Activated naive CD4-positive, alpha-beta T cell treated with anti-CD3 and anti-CD28 coated beads for 36 hours (primary cell): ENCODE measurements at regions not wholly inside any gene's neighbourhood (a gene's known extent, or its start where the extent isn't known, plus 50 kb on each side); places are given as distances from the start of the nearest gene placed in this dataset.
A peak's percentile ranks its signal among the peaks of the same experiment; 100 is the strongest.

Experiments
- CTCF ChIA-PET: fragments of 350-600 bp; sonication (Branson Sonifier 250); formaldehyde crosslinking; loops from one replicate; lab custom pipeline; 2021; ENCODE audit warnings: antibody characterized with exemption; lab: Charles Lee
- DNase-seq: peaks from one replicate; pipeline ENCODE4 v3.0.0-alpha.2; 2020
- H3K27ac Mint-ChIP-seq: one replicate; pipeline ENCODE4 v1.8.0; 2021; ENCODE audit warnings: mild to moderate bottlenecking, mixed read lengths
- H3K27me3 Mint-ChIP-seq: one replicate; pipeline ENCODE4 v1.8.0; 2021; ENCODE audit warnings: low read depth, mixed read lengths
- H3K36me3 Mint-ChIP-seq: one replicate; pipeline ENCODE4 v1.8.0; 2021; ENCODE audit warnings: low read depth, mixed read lengths
- H3K4me1 Mint-ChIP-seq: one replicate; pipeline ENCODE4 v1.8.0; 2021; ENCODE audit warnings: low read depth, mixed read lengths
- H3K4me3 Mint-ChIP-seq: one replicate; pipeline ENCODE4 v1.8.0; 2021; ENCODE audit warnings: mild to moderate bottlenecking, moderate library complexity, mixed read lengths
- H3K9me3 Mint-ChIP-seq: one replicate; pipeline ENCODE4 v1.8.0; 2021; ENCODE audit warnings: mixed read lengths
- intact Hi-C: fragments of 100-400 bp; cut with micrococcal nuclease; formaldehyde crosslinking; loops from one replicate; pipeline ENCODE4 v1.15.1; 2023

DNA sequence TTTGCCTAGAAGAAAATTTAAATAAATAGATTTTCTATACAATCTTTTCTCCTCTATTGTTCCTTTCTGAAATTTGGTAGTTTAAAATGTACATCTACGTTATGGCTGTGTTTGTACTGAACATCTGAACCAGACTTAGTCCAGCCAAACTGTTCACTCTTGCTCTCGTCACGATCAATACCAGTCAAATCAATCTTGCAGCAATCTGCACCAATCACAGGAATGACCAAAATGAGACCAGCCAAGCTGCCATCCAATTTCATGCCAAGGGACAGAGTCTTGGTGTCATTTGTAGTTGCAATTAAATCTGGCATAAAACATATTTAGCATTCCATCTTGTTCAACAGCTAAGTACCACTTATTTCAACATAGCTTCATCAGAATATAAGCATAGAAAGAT is 156.6 kb downstream of the IRS2 start:
- DNase-seq = no peak
- CTCF ChIA-PET = no interaction called here
- peaks cover 5% of the 10 kb centered on the region for H3K9me3 Mint-ChIP-seq
- peaks cover 3% of the 10 kb centered on the region for H3K27me3 Mint-ChIP-seq
- intact Hi-C loops = no loop called here
- no peak overlapping the region for H3K4me3 Mint-ChIP-seq
- H3K4me1 Mint-ChIP-seq = no peaks in the 10 kb centered on the region
- no peaks in the 10 kb centered on the region for H3K36me3 Mint-ChIP-seq
- no peak overlapping the region for H3K27ac Mint-ChIP-seq

DNA sequence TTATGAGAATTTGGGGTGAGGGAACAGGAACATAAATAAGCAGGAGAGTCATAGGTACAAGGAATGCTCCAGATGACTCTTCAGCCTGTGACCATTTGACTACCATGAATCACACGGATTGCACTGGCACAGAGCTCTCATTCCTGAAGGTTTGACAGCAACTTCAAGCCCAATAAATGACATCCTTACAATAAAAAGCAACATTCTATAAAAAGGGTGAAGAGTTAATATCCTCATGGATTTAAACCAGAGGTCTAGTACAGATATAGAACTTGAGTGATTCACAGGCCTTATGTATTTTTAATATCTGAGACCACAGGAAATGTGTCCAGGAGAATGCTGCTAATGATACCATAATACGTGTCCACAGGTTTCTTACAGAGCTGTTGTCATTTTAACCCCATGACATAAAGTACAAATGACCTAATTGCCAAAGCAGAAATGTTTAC is 158.1 kb downstream of the IRS2 start:
- peaks cover 5% of the 10 kb centered on the region for H3K9me3 Mint-ChIP-seq
- CTCF ChIA-PET = no interaction called here
- intact Hi-C loops = no loop called here
- H3K27ac Mint-ChIP-seq = no peak overlapping the region
- no peak for DNase-seq
- H3K36me3 Mint-ChIP-seq = no peaks in the 10 kb centered on the region
- no peaks in the 10 kb centered on the region for H3K4me1 Mint-ChIP-seq
- H3K27me3 Mint-ChIP-seq = peaks cover 3% of the 10 kb centered on the region
- H3K4me3 Mint-ChIP-seq = no peak overlapping the region

DNA sequence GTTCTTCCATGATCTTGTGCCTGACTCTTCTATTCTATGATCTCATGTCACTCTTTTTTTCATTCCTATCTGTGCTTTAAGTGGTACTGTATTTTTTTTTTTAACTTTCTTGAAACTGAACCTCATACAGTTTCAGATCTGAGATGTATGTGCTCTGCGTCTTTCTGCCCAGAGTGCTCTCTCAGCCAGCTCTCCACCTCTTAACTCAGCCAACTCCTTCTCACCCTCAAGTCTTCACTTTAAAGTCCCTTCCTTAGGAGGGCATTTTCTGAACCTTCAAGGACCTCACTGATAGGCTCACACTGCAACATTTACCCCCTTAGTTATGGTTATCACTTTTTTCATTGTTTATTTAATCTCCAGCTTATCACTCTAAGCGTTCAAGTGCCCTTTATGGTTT is 158.7 kb downstream of the IRS2 start:
- no peak overlapping the region for H3K27ac Mint-ChIP-seq
- no peak for DNase-seq
- CTCF ChIA-PET = interaction anchor here (0.6 kb wide), 1 partner anchor 94 kb away, joined by 3 read pairs; no protein-coding TSS in a partner anchor
- H3K27me3 Mint-ChIP-seq = no peaks in the 10 kb centered on the region
- intact Hi-C loops = no loop called here
- no peaks in the 10 kb centered on the region for H3K36me3 Mint-ChIP-seq
- H3K9me3 Mint-ChIP-seq = peaks cover 3% of the 10 kb centered on the region
- H3K4me3 Mint-ChIP-seq = no peak overlapping the region
- no peaks in the 10 kb centered on the region for H3K4me1 Mint-ChIP-seq

DNA sequence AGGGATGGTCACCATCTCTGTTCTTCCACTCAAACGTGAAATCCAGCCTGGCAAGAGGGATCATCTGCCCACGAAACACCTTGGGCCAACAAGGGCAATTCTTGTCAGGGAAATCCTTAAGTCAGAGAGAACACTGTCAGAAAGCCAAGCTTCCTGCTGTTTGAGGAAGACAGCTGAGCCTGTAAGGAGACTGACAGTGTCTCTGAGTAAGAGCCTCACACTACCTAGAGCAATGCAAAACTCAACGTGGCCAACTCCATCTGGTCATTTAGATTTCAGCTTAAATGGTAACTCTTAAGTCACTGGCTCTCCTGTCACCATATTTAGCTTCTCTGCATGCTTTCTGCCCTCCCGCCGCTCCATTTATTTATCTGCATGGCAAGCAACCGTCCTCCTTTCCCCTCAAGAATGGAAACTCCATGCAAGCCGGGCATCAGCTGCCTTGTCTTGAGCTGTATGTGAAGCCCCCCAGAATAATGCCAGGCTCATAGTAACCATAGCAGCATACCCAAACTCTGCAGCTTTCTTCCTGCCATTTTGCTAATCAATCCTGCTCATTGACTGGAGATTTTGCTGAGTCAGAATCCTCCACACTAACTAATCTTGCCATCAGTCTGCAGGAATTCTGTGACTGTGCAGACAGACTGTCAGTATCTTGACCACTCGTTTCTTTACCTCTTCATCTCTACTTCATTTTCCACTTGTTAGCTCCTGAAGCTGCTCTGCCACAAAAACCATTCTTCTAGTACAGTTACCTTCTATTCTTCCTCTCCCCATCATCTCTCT is 159.8 kb downstream of the IRS2 start:
- no peak overlapping the region for H3K4me3 Mint-ChIP-seq
- H3K27ac Mint-ChIP-seq = no peak overlapping the region
- CTCF ChIA-PET = interaction anchor here (0.6 kb wide), 3 partner anchors 95 to 490 kb away, joined by 3 to 5 read pairs (median 3); no protein-coding TSS in a partner anchor
- H3K36me3 Mint-ChIP-seq = no peaks in the 10 kb centered on the region
- intact Hi-C loops = no loop called here
- no peak for DNase-seq
- peaks cover 2% of the 10 kb centered on the region for H3K9me3 Mint-ChIP-seq
- no peaks in the 10 kb centered on the region for H3K27me3 Mint-ChIP-seq
- H3K4me1 Mint-ChIP-seq = no peaks in the 10 kb centered on the region

DNA sequence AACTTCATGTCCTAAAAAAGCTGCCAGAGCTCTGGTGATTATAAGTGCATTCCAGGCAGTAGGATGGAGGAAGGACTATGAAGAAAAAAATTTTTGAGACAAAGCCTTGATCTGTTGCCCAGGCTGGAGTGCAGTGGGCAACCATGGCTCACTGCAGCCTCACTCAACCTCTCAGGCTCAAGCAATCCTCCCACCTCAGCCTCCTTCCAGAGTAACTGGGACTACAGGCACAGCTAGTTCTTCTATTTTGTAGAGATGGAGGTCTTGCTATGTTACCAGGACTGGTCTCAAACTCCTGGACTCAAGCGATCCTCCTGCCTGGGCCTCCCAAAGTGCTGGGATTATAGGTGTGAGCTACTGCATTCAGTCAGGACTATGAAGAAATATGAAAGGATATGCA is 161.2 kb downstream of the IRS2 start:
- Mint-ChIP-seq H3K27ac (no peak overlapping the region), H3K36me3 (no peaks in the 10 kb centered on the region), H3K4me3 (no peak overlapping the region), H3K27me3 (no peaks in the 10 kb centered on the region), H3K4me1 (no peaks in the 10 kb centered on the region), H3K9me3 (no peaks in the 10 kb centered on the region)
- CTCF ChIA-PET = no interaction called here
- no peak for DNase-seq
- intact Hi-C loops = no loop called here

DNA sequence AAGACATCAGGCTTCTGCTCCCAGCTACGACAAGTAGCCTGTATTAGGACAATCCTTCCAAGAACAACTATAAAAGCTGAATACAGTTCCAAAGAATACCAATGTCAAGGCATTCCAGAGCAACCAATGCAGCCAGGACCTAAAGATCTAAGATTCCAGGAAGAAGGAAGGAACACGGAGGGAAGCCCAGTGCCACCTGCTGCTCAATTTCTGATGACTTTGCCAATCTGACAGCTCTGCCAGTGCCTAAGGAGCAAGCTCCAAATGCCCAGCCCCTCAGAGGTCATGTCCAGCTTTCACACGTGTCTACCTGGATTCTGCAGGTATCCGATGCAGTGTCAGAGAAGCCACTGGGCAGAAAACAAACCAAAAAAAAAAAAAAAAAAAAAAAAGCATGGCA is 164.4 kb downstream of the IRS2 start:
- intact Hi-C loops = no loop called here
- no peak for DNase-seq
- Mint-ChIP-seq H3K27ac (no peak overlapping the region), H3K9me3 (no peaks in the 10 kb centered on the region), H3K4me1 (no peaks in the 10 kb centered on the region), H3K27me3 (no peaks in the 10 kb centered on the region), H3K4me3 (no peak overlapping the region), H3K36me3 (no peaks in the 10 kb centered on the region)
- CTCF ChIA-PET = interaction anchor here (0.6 kb wide), 1 partner anchor 13 kb away, joined by 4 read pairs; no protein-coding TSS in a partner anchor

DNA sequence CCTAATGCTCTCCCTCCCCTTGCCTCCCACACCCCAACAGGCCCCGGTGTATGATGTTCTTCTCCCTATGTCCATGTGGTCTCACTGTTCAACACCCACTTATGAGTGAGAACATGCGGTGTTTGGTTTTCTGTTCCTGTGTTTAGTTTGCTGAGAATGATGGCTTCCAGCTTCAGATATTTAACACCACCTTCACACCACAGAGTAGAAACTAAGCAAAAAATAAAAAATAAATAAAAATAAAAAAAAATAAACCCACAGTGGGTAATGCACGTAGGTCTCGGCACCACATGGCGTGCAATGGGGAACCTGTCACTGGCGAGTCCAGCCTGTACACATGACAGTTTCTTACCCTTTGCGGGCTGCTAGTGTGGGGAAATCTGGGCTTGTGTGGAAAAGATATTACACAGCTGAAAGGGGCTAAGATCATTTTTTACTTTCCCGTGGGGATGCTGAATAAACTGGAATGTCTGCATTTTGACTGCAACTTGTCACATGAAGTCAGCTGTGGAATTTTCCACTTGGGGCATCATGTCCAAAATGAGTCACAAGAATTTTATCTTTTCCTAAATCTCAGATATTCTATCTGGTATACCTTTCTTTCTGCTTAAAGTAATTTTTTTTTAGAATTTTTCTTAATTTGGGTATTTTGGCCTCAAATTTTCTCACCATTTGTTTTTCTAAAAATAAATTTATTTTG is 170.5 kb downstream of the IRS2 start:
- H3K4me1 Mint-ChIP-seq = no peaks in the 10 kb centered on the region
- H3K27ac Mint-ChIP-seq = no peak overlapping the region
- DNase-seq = no peak
- intact Hi-C loops = loop anchor here (10.0 kb wide), 1 partner anchor 651 kb away; no protein-coding TSS in a partner anchor
- H3K9me3 Mint-ChIP-seq = no peaks in the 10 kb centered on the region
- no peaks in the 10 kb centered on the region for H3K27me3 Mint-ChIP-seq
- no peak overlapping the region for H3K4me3 Mint-ChIP-seq
- CTCF ChIA-PET = no interaction called here
- H3K36me3 Mint-ChIP-seq = no peaks in the 10 kb centered on the region

DNA sequence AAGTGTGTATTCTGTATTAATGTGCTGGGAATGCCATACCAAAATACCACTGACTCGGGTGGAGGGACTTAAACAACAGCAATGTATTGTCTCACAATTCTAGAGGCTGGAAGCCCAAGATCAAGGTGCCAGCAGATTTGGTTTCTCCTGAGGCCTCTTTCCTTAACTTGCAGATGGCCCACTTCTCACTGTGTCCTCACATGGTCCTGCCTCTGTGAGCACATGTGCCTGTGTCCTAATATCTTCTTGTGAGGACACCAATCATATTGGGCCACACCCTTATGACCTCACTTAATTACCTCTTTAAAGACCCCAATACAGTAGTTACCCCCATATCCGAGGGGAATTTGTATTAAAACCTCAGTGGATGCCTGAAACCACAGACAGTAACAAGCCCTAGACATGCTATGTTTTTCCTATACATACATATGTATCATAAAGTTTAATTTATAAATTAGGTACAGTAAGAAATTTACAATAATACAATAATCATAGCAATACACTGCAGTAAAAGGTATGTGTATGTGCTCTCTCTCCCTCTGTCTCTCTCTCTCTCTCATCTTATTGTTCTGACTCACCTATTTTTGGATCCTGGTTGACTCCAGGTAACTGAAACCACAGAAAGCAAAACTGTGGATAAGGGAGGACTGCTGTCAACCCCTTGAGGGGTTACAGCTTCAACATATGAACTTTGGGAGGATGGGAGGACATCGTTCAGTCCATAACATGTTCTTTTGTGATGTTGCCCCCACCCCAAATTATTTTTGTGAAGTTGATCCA is 174.3 kb downstream of the IRS2 start:
- no peaks in the 10 kb centered on the region for H3K27me3 Mint-ChIP-seq
- H3K4me3 Mint-ChIP-seq = no peak overlapping the region
- CTCF ChIA-PET = no interaction called here
- no peaks in the 10 kb centered on the region for H3K4me1 Mint-ChIP-seq
- H3K9me3 Mint-ChIP-seq = no peaks in the 10 kb centered on the region
- no peak for DNase-seq
- no peaks in the 10 kb centered on the region for H3K36me3 Mint-ChIP-seq
- no peak overlapping the region for H3K27ac Mint-ChIP-seq
- intact Hi-C loops = loop anchor here (10.0 kb wide), 1 partner anchor 647 kb away; no protein-coding TSS in a partner anchor

DNA sequence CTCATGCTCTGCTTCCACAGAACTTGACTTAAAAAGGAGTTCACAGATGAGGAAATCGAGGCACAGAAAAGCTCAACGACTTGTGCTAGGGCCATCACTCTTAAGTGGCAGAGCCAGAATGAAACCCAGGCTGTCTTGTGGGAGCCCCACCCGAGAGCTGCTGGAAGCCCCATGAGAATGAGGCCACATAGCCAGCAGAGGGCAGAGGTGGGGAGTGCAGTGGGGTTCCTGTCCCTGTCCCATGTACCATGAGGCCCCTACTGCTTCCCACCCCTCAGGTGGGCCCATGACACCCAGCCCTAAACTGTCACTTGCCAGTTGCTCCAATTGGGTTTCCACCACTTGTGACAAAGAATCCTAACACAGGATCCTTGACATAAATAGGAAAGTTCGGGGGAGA is 175.9 kb downstream of the IRS2 start:
- Mint-ChIP-seq H3K27ac (no peak overlapping the region), H3K9me3 (no peaks in the 10 kb centered on the region), H3K4me1 (peaks cover 2% of the 10 kb centered on the region), H3K36me3 (no peaks in the 10 kb centered on the region), H3K4me3 (no peak overlapping the region), H3K27me3 (no peaks in the 10 kb centered on the region)
- CTCF ChIA-PET = interaction anchor here (1.2 to 1.3 kb wide), 2 partner anchors 9 to 180 kb away, joined by 3 read pairs; no protein-coding TSS in a partner anchor
- intact Hi-C loops = loop anchor here (1.0 to 10.0 kb wide), 3 partner anchors 174 to 646 kb away; no protein-coding TSS in a partner anchor
- peak; percentile 51 for DNase-seq

DNA sequence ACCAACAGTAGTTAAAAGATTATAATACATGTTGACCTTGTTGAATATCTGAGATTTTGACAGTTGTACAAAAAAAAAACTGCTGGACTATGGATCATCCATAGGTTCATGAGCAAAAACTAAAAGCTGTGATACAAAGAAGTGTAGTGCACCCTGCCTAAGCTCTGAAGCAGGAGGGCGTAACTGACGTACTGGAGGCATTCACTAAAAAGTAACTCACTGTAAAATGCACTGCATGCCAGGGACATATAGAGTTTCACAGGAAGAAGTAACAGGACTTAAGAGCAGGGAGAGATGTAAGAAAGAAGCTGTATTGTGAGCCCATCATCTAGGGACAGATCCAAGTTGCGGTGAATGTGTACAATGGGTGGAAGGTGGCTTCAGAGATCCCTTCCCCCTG is 177.9 kb downstream of the IRS2 start:
- Mint-ChIP-seq H3K27ac (no peak overlapping the region), H3K27me3 (no peaks in the 10 kb centered on the region), H3K4me3 (no peak overlapping the region), H3K36me3 (no peaks in the 10 kb centered on the region), H3K4me1 (peaks cover 2% of the 10 kb centered on the region), H3K9me3 (no peaks in the 10 kb centered on the region)
- intact Hi-C loops = no loop called here
- no peak for DNase-seq
- CTCF ChIA-PET = interaction anchor here (0.6 kb wide), 2 partner anchors 13 to 508 kb away, joined by 3 to 4 read pairs; no protein-coding TSS in a partner anchor

DNA sequence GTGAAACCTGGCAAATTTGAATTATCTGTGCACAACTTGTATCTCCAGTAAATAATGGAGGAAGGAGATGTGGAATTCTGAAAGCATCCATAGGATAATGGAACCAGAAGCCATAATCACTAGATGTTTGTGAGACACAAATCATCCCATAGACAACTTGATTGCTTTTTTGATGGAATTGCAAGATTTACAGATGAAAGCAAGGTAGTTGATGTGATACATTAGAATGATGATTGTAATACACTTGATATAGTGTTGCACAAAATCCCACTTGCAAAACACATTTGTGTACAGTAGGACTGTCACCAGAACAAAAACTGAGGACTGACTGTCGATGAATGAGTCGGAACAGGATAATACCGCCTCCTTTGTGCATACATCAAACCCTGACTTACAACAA is 178.3 kb downstream of the IRS2 start:
- no peaks in the 10 kb centered on the region for H3K9me3 Mint-ChIP-seq
- H3K4me3 Mint-ChIP-seq = no peak overlapping the region
- H3K4me1 Mint-ChIP-seq = peaks cover 2% of the 10 kb centered on the region
- intact Hi-C loops = no loop called here
- no peak for DNase-seq
- H3K36me3 Mint-ChIP-seq = no peaks in the 10 kb centered on the region
- H3K27me3 Mint-ChIP-seq = no peaks in the 10 kb centered on the region
- no peak overlapping the region for H3K27ac Mint-ChIP-seq
- CTCF ChIA-PET = interaction anchor here (0.6 kb wide), 1 partner anchor 509 kb away, joined by 3 read pairs; no protein-coding TSS in a partner anchor

DNA sequence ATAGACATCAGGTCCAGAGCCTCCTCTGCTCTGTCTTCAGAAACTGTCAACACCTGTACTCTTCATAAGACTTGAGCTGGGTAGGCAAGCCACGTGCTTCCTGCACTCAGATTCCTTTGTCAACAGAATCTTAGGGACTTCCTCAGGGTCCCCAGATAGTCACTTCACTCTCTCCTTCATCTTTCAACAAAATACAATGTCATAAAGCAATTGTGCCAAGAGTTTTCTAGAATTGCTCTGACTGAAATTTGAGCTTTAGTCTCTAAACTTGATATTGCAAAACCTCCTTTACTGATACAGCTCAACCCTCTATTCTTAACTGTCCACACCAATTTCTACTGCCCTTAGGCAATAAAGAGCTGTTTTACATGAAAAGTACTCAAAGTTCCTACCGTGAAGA is 179.9 kb downstream of the IRS2 start:
- no peaks in the 10 kb centered on the region for H3K9me3 Mint-ChIP-seq
- no peaks in the 10 kb centered on the region for H3K27me3 Mint-ChIP-seq
- no peak for DNase-seq
- no peak overlapping the region for H3K27ac Mint-ChIP-seq
- intact Hi-C loops = no loop called here
- H3K4me1 Mint-ChIP-seq = peaks cover 2% of the 10 kb centered on the region
- H3K36me3 Mint-ChIP-seq = no peaks in the 10 kb centered on the region
- CTCF ChIA-PET = no interaction called here
- no peak overlapping the region for H3K4me3 Mint-ChIP-seq
